NCI-H1436 treated with DMSO at 0.1 percent for 48 hours (cell line): ENCODE measurements at regions not wholly inside any gene's neighbourhood (a gene's known extent, or its start where the extent isn't known, plus 50 kb on each side); places are given as distances from the start of the nearest gene placed in this dataset.

Experiments used
- DNase-seq: peaks from one replicate; lab custom pipeline; 2025; lab: John Stamatoyannopoulos, UW

- DNase-seq: no peak
Observed at GRCh38 chr13:22194106-22194805, 523.4 kb downstream of the FGF9 start.

GRCh38 chr13:22195726-22196125 is 524.9 kb downstream of the FGF9 start:
- no peak for DNase-seq

- DNase-seq: no peak
Observed at GRCh38 chr13:22196777-22197176, 525.9 kb downstream of the FGF9 start.

DNA sequence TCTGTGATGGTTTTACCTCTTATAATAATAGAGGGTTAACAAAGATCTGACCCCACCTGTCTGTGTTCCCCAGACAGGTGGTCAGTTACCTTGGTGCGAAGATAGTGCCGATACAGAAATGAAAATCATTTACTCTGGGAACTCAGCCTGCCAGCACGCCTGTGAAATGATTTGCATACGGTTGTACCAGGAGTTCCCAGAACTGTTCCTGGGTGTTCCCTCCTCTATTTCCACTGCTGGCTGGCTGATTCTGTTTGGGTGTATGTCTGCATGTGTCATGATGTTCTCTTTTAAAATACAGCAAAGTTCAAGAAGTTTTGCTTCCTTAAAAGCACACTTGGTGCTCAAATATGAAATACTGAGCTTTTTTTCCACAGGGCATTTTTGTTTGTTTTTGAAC is 527.1 kb downstream of the FGF9 start:
- no peak for DNase-seq

GRCh38 chr13:22198641-22199217 is 527.9 kb downstream of the FGF9 start:
- no peak for DNase-seq

DNA sequence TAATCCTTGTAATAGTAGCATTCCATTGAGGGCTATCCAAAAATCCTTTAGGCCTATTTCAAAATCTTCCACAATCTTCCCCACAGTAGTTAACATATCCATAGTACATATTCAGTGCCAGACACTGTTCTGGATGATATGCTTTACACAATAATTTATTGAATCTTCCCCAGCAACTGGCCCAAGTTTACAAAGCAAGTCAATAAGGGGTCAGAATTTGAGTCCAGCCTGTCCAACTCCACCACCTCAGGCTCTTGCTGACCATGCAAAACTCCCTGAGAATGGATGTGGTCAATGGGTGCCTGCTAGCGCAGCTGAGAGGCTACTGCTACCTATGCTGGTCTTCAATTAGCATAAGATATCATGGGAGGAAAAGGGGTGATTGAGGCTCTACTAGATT is 529.6 kb downstream of the FGF9 start:
- DNase-seq: no peak

GRCh38 chr13:22201375-22201925 is 530.6 kb downstream of the FGF9 start:
- no peak for DNase-seq

- no peak for DNase-seq
Observed at GRCh38 chr13:22210134-22210930, 539.5 kb downstream of the FGF9 start.

DNA sequence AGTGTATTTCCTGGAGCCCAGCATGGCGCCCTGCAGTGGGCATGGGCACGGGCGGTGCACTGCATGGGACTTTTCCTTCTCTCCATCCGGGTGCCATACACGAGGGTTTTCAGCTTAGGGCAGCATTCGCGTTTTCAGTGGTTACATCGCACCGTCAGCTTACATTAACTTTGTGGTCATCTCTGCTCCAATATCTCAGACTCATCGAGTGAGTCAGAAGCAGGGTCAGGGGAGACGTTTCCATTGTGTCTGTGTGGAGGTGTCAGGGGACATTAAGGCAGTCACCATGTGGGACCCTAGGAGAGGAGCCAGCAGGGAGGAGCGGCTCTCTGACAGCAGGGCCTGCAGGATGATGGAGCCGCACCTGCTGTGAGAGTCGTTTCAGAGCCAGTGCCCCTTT is 541.0 kb downstream of the FGF9 start:
- DNase-seq: no peak

DNA sequence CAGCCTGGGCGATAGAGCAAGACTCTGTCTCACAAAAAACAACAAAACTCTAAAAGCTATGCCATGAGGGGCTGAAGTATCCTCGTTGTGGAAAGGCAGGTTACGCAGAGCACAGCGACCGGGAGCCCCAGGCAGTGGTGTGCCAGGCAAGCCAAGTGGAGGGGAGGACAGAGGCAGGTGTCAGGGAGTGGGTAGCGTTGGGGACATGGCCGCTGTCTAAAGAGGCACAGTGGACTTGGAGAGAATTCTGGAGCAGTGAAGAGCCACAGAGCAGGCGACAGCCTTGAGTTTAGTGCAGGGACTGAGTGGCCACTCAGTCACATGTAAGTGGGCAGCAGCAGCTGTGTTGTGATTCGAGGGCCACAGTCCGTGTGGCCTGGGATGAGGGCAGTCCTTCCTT is 541.7 kb downstream of the FGF9 start:
- no peak for DNase-seq

DNA sequence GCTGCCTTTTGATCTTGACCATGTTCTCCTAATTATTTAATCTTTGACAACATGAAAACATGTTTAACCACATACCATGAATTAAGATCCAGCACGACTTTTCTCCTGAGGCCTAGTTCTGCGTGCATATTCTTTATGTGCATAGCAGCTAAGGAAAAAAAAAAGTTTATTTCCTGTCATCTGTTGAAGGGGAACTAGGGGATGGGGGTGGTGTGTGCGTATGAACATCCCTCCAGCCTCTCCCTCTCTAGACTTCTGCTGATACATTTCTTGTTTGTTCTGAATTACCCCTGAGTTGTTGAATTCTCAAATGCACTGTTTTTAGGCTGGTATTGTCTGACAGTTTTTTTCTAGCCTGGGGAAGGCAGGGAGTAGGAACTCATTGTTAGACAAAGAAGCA is 543.3 kb downstream of the FGF9 start:
- no peak for DNase-seq

GRCh38 chr13:22218797-22219196 is 547.9 kb downstream of the FGF9 start:
- DNase-seq: no peak

DNA sequence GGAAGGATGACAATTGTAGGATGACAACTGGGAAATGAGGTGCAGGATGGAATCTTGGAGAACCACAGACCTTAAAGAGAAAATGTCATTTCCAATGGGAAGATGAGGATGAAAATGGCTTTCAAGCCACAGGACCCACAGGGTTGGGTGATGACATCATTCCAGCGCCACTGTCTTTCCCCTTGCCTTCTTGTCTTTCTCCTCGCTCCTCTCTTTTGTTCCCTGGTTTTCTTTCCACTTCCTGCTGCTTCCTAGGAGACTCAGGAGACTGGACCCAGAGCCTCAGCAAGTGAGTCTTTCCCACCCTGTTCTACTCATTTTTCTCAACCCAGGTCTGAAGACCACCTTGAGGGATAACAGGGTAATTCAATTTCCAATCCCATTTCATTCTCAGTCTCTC is 548.8 kb downstream of the FGF9 start:
- DNase-seq: no peak

GRCh38 chr13:22220151-22221135 is 549.6 kb downstream of the FGF9 start:
- no peak for DNase-seq

- no peak for DNase-seq
Observed at GRCh38 chr13:22223411-22223810, 552.5 kb downstream of the FGF9 start.

DNA sequence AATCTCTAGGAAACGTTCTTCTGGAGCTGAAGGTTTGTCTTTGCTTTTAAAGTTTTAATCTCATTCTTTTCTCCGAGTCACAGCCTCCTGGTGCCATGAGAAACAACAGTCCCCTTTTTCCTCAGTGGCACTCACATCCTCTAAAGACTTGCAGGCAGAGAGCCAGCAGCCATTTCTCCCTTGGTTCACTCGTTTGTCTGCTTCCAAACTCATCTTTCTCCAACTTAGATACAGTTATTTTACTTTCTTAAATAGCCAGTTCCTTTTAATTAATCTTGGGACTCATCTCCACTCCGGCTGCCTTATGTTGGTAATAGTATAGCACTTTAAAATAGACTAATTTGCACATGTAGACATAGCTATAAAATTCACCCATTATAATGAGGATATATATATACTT is 555.2 kb downstream of the FGF9 start:
- no peak for DNase-seq

DNA sequence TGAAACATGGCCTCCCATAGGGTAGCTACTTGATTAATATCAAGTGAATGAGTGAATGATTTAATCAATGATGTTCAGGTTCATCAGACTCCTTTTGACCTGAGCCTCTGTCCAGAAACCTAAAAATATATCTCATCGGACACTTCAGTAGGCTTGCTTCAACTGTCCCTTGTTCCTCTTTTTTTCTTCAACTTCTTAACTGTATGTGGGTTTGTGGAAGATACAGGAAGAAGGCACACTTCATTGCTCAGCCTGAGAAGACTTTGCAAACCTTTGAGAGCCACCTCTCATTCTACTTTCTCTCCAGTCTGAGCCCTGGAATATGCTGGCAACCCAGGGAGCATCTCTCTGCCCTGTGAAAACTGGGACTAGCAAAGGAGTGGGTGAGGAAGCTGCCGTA is 557.0 kb downstream of the FGF9 start:
- DNase-seq: no peak

- DNase-seq: no peak
Observed at GRCh38 chr13:22229916-22230315, 559.0 kb downstream of the FGF9 start.

DNA sequence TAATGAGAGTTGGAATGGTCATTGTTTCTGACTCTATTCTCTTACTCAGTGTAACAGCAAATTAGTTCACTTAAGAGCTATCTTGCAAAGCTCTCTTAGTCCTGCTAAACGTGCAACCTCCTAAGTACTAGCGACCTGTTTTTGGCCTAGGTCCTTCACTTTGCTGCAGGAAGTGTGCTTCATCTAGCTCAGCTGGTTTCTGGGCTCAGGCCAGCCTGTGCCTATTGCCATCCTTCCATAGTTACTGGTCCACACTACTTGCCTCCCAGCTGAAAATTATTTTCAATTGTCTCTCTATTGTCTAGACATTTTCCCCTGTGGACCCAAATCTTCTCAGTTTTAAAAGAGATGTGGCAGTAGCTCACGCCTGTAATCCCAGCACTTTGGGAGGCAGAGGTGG is 561.3 kb downstream of the FGF9 start:
- no peak for DNase-seq

- no peak for DNase-seq
Observed at GRCh38 chr13:22235285-22235949, 564.5 kb downstream of the FGF9 start.

DNA sequence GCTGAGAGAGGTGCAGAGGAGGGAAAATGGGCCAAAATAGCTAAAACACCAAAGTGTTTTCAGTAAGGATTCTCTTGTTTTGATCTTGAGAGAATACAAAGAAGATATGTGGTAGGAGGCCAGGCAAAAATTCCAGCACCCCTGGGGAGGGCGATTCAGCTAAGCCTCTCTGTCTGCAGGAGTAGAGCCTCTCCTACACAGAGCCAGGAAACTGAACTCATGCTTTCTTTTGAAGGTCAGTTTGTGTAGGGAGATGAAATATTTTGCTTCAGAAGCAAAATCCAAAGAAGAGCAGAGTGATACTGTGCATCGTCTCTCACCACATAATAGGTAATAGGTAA is 565.0 kb downstream of the FGF9 start:
- no peak for DNase-seq
